T-cell (primary cell): ENCODE measurements at regions not wholly inside any gene's neighbourhood (a gene's known extent, or its start where the extent isn't known, plus 50 kb on each side); places are given as distances from the start of the nearest gene placed in this dataset.

Experiments
- ATAC-seq, 4 experiments: fragments of 200-7000 bp in 3 of 4; fragments of 150-1000 bp in 1 of 4; cut with Tn5 transposase; replicated peaks in 1 of 4; 1 replicate in 3 of 4; 2 replicates in 1 of 4; pipeline ENCODE4 v1.10.0; 2021; ENCODE audit warnings: moderate library complexity in 3 of 4, mild to moderate bottlenecking in 2 of 4, moderate number of reproducible peaks in 1 of 4
- CTCF ChIA-PET, 2 donors: fragments of 300-600 bp; sonication (Branson Sonifier 250); formaldehyde crosslinking; loops; one replicate each; lab custom pipeline; 2022; ENCODE audit warnings: antibody characterized with exemption in 2 of 2; lab: Charles Lee
- POLR2A ChIA-PET, 2 donors: fragments of 300-600 bp; sonication (Branson Sonifier 250); formaldehyde crosslinking; loops; one replicate each; lab custom pipeline; 2022; ENCODE audit warnings: antibody characterized with exemption in 2 of 2; lab: Charles Lee
- DNase-seq, 35 experiments: peaks; one replicate each; pipeline versions ENCODE4 v3.0.0 to v3.0.0-alpha.2; 2013 to 2023
- H3K27ac ChIP-seq: one replicate; pipeline ENCODE4 v1.5.1; 2013; ENCODE audit warnings: low read length
- H3K27me3 ChIP-seq, 2 experiments: replicated peaks in 1 of 2; 1 replicate in 1 of 2; 2 replicates in 1 of 2; pipeline versions ENCODE4 v1.6.1 to v1.7.0; 2013; ENCODE audit warnings: low read length in 1 of 2, mixed read lengths in 1 of 2; ENCODE audit not compliant: control insufficient read depth in 2 of 2, insufficient read depth in 2 of 2; ENCODE audit errors: extremely low read depth in 1 of 2
- H3K36me3 ChIP-seq, 2 donors: 1 replicate in 1 of 2; 2 replicates in 1 of 2; pipeline versions ENCODE4 v1.6.1 to v1.7.0; 2013; ENCODE audit warnings: low read length in 1 of 2; ENCODE audit not compliant: control insufficient read depth in 2 of 2, insufficient read depth in 1 of 2; ENCODE audit errors: extremely low read depth in 1 of 2
- H3K4me1 ChIP-seq, 2 experiments: 1 replicate in 1 of 2; 2 replicates in 1 of 2; pipeline versions ENCODE4 v1.6.1 to v1.7.0; 2013; ENCODE audit warnings: low read length in 2 of 2, mixed read lengths in 1 of 2; ENCODE audit not compliant: insufficient read depth in 2 of 2, control insufficient read depth in 1 of 2; ENCODE audit errors: extremely low read depth in 1 of 2
- H3K4me3 ChIP-seq, 2 donors: 1 replicate in 1 of 2; 2 replicates in 1 of 2; pipeline versions ENCODE4 v1.5.1 to v1.7.0; 2013; ENCODE audit warnings: mild to moderate bottlenecking in 2 of 2, low read length in 1 of 2, moderate library complexity in 1 of 2; ENCODE audit not compliant: control insufficient read depth in 1 of 2; ENCODE audit errors: extremely low read depth in 1 of 2
- H3K9me3 ChIP-seq: 2 replicates; pipeline ENCODE4 v1.7.0; 2013
- H3K27ac Mint-ChIP-seq, 2 donors: one replicate each; pipeline ENCODE4 v1.8.0; 2020 to 2021; ENCODE audit warnings: mild to moderate bottlenecking in 2 of 2, mixed read lengths in 2 of 2
- H3K27me3 Mint-ChIP-seq, 2 donors: one replicate each; pipeline ENCODE4 v1.8.0; 2021 to 2022; ENCODE audit warnings: mixed read lengths in 2 of 2
- H3K36me3 Mint-ChIP-seq: one replicate; pipeline ENCODE4 v1.8.0; 2021; ENCODE audit warnings: mixed read lengths
- H3K4me1 Mint-ChIP-seq, 3 donors: one replicate each; pipeline ENCODE4 v1.8.0; 2020 to 2022; ENCODE audit warnings: mixed read lengths in 3 of 3, mild to moderate bottlenecking in 1 of 3
- H3K4me3 Mint-ChIP-seq, 3 donors: one replicate each; pipeline ENCODE4 v1.8.0; 2020 to 2022; ENCODE audit warnings: mild to moderate bottlenecking in 3 of 3, mixed read lengths in 3 of 3, moderate library complexity in 3 of 3
- H3K9me3 Mint-ChIP-seq, 3 donors: one replicate each; pipeline ENCODE4 v1.8.0; 2020 to 2022; ENCODE audit warnings: mixed read lengths in 3 of 3
- WGBS: methylation state at CpG from one replicate; pipeline ENCODE4 v1.1.5; 2013; ENCODE audit warnings: missing lambda C conversion rate; ENCODE audit not compliant: insufficient coverage; 5-methylcytosine and 5-hydroxymethylcytosine counted together

GRCh38 chr1:244106837-244107493, 55.9 kb downstream of the ZBTB18 start:
- Histone ChIP-seq H3K27ac (no peak overlapping the region), H3K4me3 (no peak overlapping the region), H3K4me1 (no peaks in the 10 kb centered on the region), H3K9me3 (no peaks in the 10 kb centered on the region), H3K27me3 (peaks cover 0 to 20% of the 10 kb centered on the region in 2 experiments), H3K36me3 (no peaks in the 10 kb centered on the region)
- H3K9me3 Mint-ChIP-seq: no peaks in the 10 kb centered on the region
- DNase-seq (no peak), ATAC-seq (no peak)
- no peaks in the 10 kb centered on the region for H3K4me1 Mint-ChIP-seq
- H3K36me3 Mint-ChIP-seq: no peaks in the 10 kb centered on the region
- ChIA-PET CTCF (interaction anchor here in 1 of 2 donors (0.7 kb wide), 1 partner anchor 1241 kb away, joined by 3 read pairs; no protein-coding TSS in a partner anchor), POLR2A (no interaction called here)
- H3K4me3 Mint-ChIP-seq: no peak overlapping the region
- H3K27ac Mint-ChIP-seq: no peak overlapping the region
- WGBS: 73% methylated on average over 3 of the region's 8 CpGs
- H3K27me3 Mint-ChIP-seq: peaks cover 15 to 26% of the 10 kb centered on the region in 2 donors

- ChIA-PET POLR2A (no interaction called here), CTCF (no interaction called here)
- Histone ChIP-seq H3K36me3 (no peaks in the 10 kb centered on the region), H3K9me3 (no peaks in the 10 kb centered on the region), H3K27me3 (peaks cover 0 to 5% of the 10 kb centered on the region in 2 experiments), H3K27ac (no peak overlapping the region), H3K4me3 (no peak overlapping the region), H3K4me1 (no peaks in the 10 kb centered on the region)
- no peaks in the 10 kb centered on the region for H3K9me3 Mint-ChIP-seq
- DNase-seq: no peak
- H3K27me3 Mint-ChIP-seq: peaks cover 4 to 6% of the 10 kb centered on the region in 2 donors
- no peaks in the 10 kb centered on the region for H3K36me3 Mint-ChIP-seq
- WGBS: 75% methylated on average over 5 of the region's 7 CpGs
- H3K4me3 Mint-ChIP-seq: no peak overlapping the region
- H3K4me1 Mint-ChIP-seq: no peaks in the 10 kb centered on the region
- no peak overlapping the region for H3K27ac Mint-ChIP-seq
- ATAC-seq: no peak
Observed at GRCh38 chr1:244111027-244111426, 59.9 kb downstream of the ZBTB18 start.

GRCh38 chr1:244112041-244112440, 61.0 kb downstream of the ZBTB18 start:
- Mint-ChIP-seq H3K4me3 (no peak overlapping the region), H3K4me1 (no peaks in the 10 kb centered on the region), H3K36me3 (no peaks in the 10 kb centered on the region), H3K9me3 (no peaks in the 10 kb centered on the region), H3K27ac (no peak overlapping the region), H3K27me3 (peaks cover 3 to 9% of the 10 kb centered on the region in 2 donors)
- ChIA-PET CTCF (no interaction called here), POLR2A (no interaction called here)
- H3K27ac ChIP-seq: no peak overlapping the region
- ATAC-seq: no peak
- H3K4me1 ChIP-seq: no peaks in the 10 kb centered on the region
- peaks cover 0 to 5% of the 10 kb centered on the region in 2 experiments for H3K27me3 ChIP-seq
- H3K36me3 ChIP-seq: no peaks in the 10 kb centered on the region
- no peak for DNase-seq
- 100% methylated on average over 3 of the region's 5 CpGs for WGBS
- H3K9me3 ChIP-seq: no peaks in the 10 kb centered on the region
- no peak overlapping the region for H3K4me3 ChIP-seq

- H3K27me3 ChIP-seq: peaks cover 0 to 5% of the 10 kb centered on the region in 2 experiments
- H3K27ac ChIP-seq: no peak overlapping the region
- Mint-ChIP-seq H3K9me3 (no peaks in the 10 kb centered on the region), H3K4me3 (no peak overlapping the region), H3K36me3 (no peaks in the 10 kb centered on the region), H3K4me1 (no peaks in the 10 kb centered on the region), H3K27ac (no peak overlapping the region), H3K27me3 (peaks cover 3 to 11% of the 10 kb centered on the region in 2 donors)
- no CpG with 5 or more reads among the region's 1 CpG for WGBS
- H3K4me1 ChIP-seq: no peaks in the 10 kb centered on the region
- ChIA-PET POLR2A (no interaction called here), CTCF (no interaction called here)
- no peaks in the 10 kb centered on the region for H3K9me3 ChIP-seq
- H3K36me3 ChIP-seq: no peaks in the 10 kb centered on the region
- DNase-seq (no peak), ATAC-seq (no peak)
- no peak overlapping the region for H3K4me3 ChIP-seq
Observed at GRCh38 chr1:244112636-244113035, 61.6 kb downstream of the ZBTB18 start.

GRCh38 chr1:244113532-244114320, 62.6 kb downstream of the ZBTB18 start:
- Mint-ChIP-seq H3K4me1 (no peaks in the 10 kb centered on the region), H3K4me3 (no peak overlapping the region), H3K36me3 (no peaks in the 10 kb centered on the region), H3K27me3 (peaks cover 8 to 20% of the 10 kb centered on the region in 2 donors), H3K27ac (no peak overlapping the region), H3K9me3 (no peaks in the 10 kb centered on the region)
- no peak overlapping the region for H3K27ac ChIP-seq
- DNase-seq (no peak), ATAC-seq (no peak)
- H3K4me1 ChIP-seq: no peaks in the 10 kb centered on the region
- CTCF ChIA-PET: no interaction called here
- H3K9me3 ChIP-seq: no peaks in the 10 kb centered on the region
- POLR2A ChIA-PET: no interaction called here
- peaks cover 0 to 2% of the 10 kb centered on the region in 2 experiments for H3K27me3 ChIP-seq
- H3K4me3 ChIP-seq: no peak overlapping the region
- H3K36me3 ChIP-seq: no peaks in the 10 kb centered on the region
- 50% methylated on average over 1 of the region's 6 CpGs for WGBS

- WGBS: no CpG with 5 or more reads among the region's 4 CpGs
- ATAC-seq (no peak), DNase-seq (peak in 1 of 35 experiments; percentile 9)
- Histone ChIP-seq H3K4me3 (no peak overlapping the region), H3K9me3 (no peaks in the 10 kb centered on the region), H3K4me1 (no peaks in the 10 kb centered on the region), H3K27me3 (peaks cover 0 to 2% of the 10 kb centered on the region in 2 experiments), H3K27ac (no peak overlapping the region), H3K36me3 (no peaks in the 10 kb centered on the region)
- CTCF ChIA-PET: no interaction called here
- Mint-ChIP-seq H3K9me3 (no peaks in the 10 kb centered on the region), H3K36me3 (no peaks in the 10 kb centered on the region), H3K4me3 (no peak overlapping the region), H3K27ac (no peak overlapping the region), H3K27me3 (peaks cover 12 to 21% of the 10 kb centered on the region in 2 donors), H3K4me1 (no peaks in the 10 kb centered on the region)
- POLR2A ChIA-PET: no interaction called here
Observed at GRCh38 chr1:244114892-244115291, 63.8 kb downstream of the ZBTB18 start.
